GM18502 (cell line): ENCODE measurements at regions not wholly inside any gene's neighbourhood (a gene's known extent, or its start where the extent isn't known, plus 50 kb on each side); places are given as distances from the start of the nearest gene placed in this dataset.
A peak's percentile ranks its signal among the peaks of the same experiment; 100 is the strongest.
"Not testable (repeated sequence)": the region's sequence is repeated elsewhere in the genome, so short reads cannot be mapped to it uniquely, and the experiment has no call there.

Source experiments
- ATAC-seq: cut with Tn5 transposase; IDR thresholded peaks from one replicate; pipeline ENCODE4 v1.9.1; 2021; ENCODE audit warnings: mild to moderate bottlenecking; ENCODE audit not compliant: unreplicated experiment, poor library complexity

DNA sequence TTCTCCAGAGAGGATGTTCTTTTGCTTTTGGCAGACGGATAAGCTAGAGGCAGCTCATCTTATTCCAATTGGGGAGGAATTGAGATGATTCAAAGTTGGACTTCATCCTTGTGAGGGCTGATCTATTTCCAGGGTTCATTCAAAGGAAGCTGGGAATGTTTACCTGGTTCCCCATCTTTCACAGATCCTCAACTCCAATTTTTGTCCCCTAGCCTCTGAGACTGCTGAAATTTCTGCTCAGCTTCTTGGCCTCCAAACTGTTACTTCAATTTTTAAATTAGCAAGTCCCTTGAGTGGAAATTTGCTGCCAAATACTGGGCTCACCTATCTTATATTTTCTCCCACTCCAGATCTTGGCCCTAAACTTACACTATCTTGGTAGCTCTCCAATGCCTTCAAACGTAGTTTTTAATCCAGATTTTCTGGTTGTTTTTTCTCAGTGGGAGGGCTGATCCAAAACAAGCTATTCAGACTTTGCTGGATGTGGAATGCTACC lies 93.9 kb upstream of the NEK6 start:
- ATAC-seq: no peak

DNA sequence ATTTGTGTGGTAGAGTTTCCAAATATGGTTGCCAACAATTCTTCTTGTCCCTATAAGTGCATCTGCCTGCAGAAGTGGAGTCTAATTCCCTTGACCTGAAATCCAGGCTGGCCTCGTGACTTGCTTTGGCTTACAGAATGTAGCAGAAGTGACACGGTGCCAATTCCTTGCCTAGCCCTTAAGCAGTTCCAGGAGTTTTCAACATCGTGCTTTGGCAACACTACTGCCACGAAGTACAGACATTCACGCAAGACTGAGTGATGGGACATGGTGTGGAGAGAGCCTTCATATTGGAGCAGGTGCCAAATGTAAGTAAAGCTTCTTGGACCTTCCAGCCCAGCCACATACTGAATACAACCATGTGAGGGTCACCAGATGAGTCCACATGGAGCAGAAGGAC lies 92.9 kb upstream of the NEK6 start:
- ATAC-seq: no peak

DNA sequence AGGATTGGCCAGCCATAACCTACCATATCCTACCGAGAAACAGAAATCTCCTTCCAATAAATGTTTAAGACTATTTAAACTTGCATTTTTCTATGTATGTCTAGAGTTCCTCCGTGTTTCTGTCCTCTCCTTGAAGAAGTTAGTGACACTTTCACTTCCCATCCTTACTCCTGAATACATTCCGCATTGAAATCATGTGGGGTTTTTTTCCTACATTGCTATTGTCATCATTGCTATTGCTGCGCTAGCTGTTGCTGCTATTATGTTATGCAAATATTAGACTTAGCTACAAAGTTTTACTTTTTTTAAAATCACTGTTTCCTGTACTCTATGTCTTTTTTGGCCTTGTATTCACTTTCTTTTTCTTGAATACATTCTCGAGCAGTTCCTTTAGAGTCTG lies 83.3 kb upstream of the NEK6 start:
- no peak for ATAC-seq

DNA sequence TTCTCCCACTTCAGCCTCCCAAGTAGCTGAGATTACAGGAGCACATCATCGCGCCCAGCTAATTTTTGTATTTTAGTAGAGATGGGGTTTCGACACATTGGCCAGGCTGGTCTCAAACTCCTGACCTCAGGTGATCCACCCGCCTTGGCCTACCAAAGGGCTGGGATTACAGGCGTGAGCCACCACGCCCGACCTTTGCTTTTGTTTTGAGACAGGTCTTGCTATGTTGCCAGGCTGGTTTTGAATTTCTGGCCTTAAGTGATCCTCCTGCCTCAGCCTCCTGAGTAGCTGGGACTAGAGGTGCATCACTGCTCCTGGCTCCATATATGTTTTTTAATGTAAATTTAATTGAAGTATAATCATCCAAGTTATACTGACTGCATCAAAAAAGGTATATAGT lies 80.2 kb upstream of the NEK6 start:
- not testable (repeated sequence) for ATAC-seq

DNA sequence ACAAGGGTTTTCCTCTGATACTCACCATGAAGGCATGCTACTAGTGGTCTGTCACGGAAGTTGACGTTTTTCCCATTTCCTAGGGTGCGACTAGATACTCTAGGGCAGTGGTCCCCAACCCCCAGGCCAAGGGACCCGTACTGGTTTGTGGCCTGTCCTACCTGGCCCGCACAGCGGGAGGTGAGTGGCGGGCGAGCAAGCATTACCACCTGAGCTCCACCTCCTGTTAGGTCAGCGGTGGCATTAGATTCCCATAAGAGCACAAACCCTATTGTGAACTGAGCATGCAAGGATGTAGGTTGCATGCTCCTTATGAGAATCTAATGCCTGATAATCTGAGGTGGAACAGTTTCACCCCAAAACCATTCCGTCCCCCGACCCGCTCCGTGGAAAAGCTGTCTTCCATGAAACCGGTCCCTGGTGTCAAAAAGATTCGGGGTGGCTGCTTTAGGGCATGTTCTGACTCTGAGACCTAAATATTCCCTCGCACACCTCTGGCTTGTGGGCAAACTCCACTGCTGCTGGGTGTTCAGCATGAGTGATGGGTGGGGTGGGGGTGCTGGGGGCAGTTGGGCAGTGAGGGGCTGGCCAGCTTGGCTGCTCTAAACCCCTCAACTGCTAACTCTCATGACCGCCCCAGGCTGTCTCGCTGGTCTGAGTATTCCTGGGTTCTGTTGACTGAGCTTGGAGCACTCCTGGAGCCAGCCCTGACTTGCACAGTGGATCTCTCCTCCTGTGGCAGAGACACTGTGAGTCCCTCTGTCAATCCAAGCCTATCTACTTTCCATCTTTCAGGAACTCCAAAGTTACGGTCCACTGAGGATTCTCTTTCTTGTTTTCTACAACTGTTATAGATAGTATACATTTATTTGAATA lies 78.3 kb upstream of the NEK6 start:
- ATAC-seq: no peak

DNA sequence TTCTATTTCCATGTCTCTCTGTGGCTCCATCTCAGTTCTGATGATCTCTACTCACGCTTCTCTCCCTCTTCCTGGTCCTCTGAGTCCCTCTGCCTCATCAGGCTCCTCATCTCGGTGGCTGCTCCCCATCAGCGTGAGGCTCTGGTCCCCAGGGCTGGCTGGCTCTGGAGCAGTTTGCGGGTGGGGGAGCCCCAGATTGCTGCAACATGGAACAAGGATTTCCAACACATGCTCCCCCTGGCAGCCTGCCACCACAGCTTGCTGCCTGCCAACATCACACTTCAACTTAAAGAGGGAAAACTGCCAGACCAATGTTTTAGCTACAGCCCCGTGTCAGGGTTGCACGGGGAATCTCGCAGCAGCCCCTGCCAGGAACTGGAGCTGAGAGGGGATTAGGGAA lies 77.2 kb upstream of the NEK6 start:
- no peak for ATAC-seq

DNA sequence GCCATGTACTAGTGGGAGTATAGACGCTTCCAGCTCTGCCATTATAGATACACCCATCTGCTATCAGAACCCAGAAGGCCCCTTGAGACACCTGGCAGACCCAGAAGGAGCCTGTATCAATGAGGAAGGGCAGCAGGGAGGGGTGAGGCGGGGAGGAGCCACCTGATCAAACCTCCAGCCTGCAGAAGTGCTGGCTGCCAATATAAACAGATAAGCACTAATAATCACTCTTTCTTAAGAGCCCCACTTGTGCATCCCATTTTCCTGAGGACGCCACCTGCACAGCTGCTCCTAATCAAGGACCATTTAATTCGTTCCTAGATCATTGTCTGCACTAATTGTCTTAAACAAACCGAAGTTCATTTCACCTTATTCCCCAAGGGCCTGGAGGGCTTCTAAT lies 75.0 kb upstream of the NEK6 start:
- ATAC-seq: no peak

DNA sequence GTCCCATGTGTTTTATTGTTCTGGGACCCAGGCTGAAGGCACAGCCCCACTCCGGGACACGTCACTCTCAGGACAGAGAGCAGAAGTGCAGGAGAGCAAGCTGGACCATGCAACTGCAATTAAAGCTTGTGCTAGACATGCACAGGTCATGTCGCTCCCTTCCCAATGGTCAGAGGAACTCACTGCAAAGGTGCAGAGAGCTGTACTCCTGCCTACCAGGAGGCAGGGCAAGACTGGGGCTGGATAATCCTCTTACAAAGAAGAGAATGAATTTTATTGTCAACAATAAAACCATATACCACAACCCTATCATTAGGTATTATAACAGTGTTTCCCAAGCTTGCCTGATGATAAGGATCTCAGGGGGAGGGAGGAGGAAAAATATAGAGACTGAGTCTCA lies 74.0 kb upstream of the NEK6 start:
- no peak for ATAC-seq

DNA sequence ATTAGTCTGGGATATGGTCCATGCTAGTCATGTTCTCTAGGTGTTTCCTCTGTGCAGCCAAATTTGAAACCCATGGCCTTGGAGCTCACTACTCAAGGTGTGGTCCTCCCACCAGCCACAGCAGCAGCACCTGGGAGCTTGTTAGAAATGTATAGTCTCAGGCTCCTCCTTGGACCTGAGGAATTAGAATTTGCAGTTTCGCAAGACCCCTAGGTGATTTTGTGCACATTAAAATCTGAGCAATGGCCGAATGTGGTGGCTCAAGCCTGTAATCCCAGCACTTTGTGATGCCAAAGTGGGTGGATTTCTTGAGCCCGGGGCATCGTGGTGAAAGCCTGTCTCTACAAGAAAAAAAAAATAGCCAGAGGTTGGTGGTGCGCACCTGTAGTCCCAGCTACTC lies 72.3 kb upstream of the NEK6 start:
- ATAC-seq: no peak

DNA sequence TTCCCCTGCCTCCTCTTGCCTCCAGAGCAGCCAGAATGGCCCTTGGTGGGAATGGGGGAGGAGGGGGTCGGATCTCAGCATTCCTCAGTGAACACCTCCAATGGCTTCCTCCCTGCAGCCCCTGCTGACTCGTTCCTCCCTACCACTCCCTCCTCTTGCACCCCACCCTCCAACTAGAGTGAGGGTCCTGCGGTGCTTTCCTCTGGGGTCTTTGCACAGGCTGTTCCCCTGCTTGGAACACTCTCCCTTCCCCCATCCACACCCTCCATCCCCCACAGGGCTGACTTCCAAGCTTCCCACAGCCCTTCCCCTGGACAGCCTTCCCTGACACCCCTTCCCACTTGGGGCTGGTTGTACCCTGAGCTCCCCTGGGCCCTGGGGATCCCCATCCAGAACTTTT lies 70.4 kb upstream of the NEK6 start:
- no peak for ATAC-seq

DNA sequence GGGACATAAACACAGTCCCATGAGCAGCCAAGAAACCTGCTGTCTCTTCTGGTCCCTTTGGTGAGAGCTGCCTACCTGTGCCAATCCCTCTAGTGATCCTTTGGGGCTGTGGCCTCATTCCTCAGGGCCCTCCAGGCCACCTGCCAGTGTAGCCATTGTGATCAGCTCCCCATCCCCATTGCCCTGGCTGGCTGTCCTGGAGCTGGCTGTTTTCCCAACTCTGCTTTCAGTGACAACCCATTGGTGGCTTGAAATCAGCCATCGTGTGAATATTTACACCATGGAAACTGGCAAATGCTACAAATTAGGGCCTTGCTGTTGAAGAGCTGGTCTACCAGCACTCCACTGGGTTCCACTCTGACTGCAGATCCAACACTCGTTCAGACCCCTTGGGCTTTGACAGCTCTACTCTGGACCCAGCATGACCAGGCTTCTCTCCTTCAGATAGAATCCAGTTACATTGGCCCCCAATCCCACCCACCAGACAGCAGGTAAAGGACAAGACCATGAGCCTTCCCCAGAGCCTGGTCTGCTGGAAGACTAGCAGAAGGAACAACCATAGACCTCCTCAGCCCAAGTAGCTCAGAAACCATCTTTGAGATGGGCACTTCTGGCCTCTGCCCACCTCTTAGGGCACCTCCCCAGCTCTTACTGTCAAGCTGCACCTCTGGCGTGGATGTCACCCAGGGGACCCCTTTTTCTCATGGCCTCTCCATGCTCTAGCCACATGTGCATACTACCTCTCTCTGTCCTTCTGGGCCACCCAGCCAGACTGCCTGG lies 69.2 kb upstream of the NEK6 start:
- ATAC-seq: no peak

DNA sequence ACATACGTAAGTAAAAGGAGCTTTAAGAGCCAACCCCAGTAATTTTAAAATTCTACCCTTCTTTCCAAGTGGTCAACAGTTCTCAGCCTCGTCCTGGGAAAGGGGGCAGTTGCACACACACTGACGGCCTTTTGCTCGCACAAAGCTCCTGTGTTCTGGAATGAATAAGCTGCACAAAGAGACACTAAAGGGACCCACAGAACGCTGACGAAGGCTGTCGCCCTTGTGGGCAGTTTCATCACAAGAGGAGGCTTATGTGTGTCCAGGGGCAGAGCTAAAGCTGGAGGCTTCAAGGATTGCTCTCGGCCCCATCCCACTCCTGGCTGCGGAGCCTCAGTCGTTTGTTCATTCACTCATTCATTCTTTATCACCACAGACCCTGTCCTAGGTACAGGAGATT lies 67.0 kb upstream of the NEK6 start:
- ATAC-seq: no peak

DNA sequence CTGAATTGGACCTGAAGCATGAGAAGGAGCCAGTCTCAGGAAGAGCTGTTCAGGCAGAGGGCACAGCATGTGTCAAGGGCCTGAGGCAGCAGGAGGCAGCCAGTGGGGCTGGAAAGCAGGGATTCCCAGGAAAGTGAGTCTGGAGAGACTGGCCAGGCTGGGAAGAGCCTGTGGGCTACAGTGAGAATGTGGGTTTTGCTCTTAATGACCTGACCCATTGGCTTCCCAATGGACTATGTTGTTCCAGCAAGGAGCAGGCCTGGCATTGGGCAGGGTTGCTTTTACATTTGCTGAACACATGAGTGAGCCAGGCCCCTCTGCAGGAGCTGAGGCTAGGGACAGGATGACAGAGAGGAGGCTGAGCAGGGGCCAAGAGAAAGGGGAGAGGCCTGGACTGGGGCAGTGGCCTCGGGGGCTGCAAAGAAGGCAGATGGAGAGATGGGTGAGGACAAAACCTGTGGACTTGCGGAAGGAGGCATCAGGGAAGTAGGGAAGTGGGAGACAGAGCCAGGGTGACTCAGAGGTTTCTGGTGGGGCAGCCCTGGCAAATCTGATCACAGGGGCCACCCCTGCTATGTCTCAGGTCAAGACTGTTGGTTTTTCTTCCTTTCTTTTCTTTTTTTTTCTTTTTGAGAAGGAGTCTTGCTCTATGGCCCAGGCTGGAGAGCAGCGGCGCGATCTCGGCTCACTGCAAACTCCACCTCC lies 65.9 kb upstream of the NEK6 start:
- ATAC-seq: no peak

DNA sequence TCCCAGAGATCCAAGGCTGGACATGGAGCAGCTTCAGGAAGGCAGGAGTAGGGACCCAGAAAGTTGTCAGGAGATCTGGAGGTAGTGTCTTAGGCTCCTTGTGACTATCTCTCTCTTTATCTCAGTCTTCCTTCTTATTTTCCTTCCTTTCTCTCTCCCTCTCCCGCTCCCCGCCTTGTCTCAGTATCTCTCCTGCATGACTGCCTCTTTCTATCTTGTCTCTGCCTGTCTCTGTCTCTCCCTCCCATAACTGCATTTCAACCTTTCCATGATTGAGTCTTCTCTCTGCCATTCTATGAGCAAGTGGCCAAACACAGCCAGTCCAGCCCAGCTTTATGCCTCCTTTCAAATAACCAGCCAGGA lies 61.0 kb upstream of the NEK6 start:
- no peak for ATAC-seq

DNA sequence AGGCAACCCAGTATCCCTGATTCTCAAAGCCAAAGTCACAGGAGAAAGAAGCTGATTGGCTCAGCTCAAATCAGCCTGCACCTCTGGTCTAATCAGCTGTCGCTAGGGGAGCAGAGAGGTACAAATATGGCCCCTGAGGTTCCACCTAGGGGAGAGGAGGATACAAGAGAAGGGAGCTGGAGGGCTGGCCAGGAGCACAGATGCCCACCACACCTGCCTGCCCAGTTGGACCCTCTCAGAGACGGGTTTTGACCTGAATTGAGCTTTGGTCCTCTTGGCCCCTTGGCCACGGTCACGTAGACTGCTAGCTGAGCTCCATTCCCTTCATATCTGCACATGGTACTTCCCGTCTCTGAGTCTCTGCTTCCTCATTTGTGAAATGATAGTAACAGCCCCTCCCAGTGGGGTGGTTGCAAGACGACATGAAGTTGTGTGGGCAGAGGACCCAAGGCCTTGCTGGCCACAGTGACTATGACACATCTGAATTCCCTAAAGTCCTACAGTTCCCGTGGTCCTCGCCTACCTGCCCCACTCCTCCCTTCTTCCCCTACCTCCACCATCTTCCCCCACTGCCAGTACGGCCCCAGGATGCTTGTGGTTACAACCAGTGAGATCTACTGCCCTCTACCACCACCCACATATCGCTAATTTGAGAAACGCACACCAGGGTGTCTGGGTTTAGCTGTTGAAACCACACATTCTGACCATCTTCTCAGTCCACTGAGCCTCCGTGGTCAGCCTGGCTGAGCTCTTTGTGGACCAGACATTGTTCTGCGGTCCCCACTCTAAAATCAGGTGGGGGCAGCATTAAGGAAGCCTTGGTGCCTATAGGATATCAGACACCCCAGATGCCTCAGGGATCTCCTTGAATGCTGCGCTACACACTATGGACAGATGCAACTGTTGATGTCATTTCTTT lies 60.3 kb upstream of the NEK6 start:
- ATAC-seq: peak; percentile 60

DNA sequence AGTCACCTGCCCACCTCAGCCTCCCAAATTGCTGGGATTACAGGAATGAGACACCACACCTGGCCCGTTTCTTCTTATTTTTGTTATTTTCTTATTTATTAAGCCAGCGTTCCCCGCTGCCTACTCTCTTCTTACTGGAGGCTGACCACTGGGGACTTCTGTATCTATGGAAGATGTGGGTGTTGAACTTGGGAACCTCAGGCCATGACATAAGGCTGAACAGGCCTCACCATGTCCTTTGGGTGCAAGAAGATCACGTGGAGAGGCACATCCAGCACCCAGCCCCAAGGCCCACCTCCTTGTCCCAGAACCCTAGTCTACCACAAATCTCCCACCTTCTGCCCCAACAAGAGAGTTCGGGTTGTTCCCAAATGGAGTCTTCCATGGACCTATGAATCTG lies 59.4 kb upstream of the NEK6 start:
- no peak for ATAC-seq

DNA sequence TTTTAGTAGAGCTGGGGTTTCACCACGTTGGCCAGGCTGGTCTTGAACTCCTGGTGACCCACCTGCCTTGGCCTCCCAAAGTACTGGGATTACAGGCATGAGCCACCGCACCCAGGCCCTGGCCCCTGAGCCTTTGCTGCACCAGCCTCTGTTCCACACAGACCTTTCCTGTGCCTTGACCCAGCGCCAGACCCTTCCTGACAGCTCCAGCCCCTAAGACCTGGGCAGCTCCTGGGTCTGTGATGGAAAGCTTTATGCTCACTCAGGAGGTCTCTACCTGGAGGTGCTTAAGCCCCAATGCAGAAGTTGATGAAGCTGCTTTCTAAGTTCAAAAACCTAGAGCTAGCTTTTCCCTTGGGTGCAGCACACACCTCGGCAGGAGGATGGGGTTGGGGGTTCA lies 58.8 kb upstream of the NEK6 start:
- no peak for ATAC-seq

DNA sequence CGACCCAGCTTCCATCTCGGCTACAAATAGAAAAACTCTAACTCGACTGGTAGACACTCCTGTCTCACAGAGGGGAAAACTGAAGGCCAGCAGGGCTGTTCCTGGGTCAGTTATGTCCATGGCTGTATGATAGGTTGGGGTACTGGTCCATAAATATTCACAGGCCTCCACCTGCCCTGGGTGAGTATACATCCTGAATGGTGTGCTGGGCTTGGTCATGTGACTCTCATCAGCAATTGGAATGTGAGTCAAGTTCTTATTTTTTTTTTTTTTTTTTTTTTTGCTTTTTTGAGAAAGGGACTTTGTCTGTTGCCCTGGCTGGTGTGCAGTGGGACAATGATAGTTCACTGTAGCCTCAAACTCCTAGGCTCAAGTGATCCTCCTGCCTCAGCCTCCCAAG lies 58.3 kb upstream of the NEK6 start:
- ATAC-seq: no peak

DNA sequence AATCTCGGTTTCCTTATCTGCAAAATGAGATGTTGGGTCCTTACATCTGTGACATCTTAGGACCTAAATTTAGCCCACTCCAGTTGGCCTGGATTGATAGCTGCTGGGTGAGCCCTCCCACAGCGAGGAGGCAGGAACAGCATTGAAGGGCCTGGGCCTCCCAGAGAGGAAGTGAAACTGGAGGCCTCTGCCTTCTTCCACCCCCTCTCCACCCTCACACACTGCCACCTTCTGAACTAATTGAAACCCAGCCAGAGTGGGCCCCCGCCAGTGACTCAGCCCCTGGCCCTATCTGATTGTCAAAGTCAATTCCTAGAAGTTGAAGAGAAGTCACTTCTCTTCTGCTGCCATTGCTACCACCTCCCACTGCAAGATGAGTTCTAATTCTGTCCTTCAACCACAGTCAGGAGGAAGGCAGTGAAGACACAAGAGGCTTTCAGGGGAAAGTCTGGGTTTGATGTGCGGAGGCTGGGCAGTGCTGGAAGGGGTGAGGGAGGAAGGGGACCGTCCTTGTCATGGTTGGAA lies 55.2 kb upstream of the NEK6 start:
- peak; percentile 82 for ATAC-seq
